HG03196 (cell line): ENCODE measurements at regions not wholly inside any gene's neighbourhood (a gene's known extent, or its start where the extent isn't known, plus 50 kb on each side); places are given as distances from the start of the nearest gene placed in this dataset.
"Not testable (repeated sequence)": the region's sequence is repeated elsewhere in the genome, so short reads cannot be mapped to it uniquely, and the experiment has no call there.

Experiments used
- ATAC-seq: cut with Tn5 transposase; IDR thresholded peaks from one replicate; pipeline ENCODE4 v1.9.1; 2021; ENCODE audit not compliant: unreplicated experiment

DNA sequence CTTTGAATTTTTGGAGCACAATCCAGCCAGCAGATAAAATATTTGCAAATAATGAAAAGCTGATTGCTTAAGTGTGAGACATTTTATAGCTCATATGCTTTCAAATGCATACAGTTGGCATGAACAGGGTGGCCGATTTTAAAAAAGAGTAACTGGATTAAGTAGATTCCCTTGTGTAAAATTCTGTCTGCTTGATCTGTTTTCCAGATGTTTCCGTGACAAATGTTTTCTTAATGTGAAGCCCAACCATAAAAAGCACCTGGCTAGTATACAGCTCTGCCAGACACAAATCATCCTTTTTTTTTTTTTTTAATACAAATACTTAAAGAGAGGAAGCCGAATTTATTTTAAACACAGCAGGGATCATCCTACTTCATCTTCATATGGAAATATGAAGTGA, 440.7 kb downstream of the CCER1 start:
- ATAC-seq, result no peak

DNA sequence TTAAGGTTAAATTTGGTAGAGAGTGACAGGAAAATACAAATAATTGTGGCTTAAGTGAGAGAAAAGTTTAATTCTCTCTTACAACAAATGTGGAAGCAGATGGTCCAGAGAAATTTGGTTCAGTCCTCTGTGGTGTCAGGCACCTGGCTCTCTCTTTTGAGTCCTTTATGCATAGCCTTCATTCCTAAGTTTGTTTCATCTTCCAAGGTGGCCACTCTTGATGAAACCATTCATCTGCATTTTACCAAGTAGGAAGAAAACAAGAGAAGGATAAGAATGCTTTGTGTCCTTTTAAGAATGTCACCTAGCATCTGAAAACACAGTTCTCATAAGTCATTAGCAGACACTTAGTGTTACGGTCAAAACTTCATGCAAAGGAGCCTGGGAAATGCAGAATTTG, 442.5 kb downstream of the CCER1 start:
- no peak for ATAC-seq

GRCh38 chr12:90510948-90511347, 444.0 kb downstream of the CCER1 start:
- no peak for ATAC-seq

GRCh38 chr12:90504806-90505205, 450.2 kb downstream of the CCER1 start:
- ATAC-seq, result no peak

DNA sequence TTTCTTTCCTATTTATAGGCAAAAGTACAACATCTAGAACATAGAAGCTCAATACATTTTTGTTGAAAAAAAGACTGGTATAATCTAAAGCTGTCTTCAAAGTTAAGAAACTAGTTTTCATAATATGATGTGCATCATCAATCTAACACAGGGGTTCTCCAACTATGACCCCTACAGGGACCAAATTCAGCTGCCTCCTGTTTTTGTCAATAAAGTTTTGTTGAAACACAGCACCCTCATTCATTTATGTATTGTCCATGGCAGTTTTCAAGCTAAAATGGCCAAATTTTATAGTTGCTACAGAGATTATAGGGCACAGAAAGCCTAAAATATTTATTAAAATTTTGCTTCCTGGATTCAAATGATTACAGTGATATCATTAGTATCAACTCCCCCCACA, 452.9 kb downstream of the CCER1 start:
- no peak for ATAC-seq

GRCh38 chr12:90501412-90501811, 453.6 kb downstream of the CCER1 start:
- no peak for ATAC-seq

- no peak for ATAC-seq
These were observed 455.2 kb downstream of the CCER1 start for GRCh38 chr12:90499795-90500194.

DNA sequence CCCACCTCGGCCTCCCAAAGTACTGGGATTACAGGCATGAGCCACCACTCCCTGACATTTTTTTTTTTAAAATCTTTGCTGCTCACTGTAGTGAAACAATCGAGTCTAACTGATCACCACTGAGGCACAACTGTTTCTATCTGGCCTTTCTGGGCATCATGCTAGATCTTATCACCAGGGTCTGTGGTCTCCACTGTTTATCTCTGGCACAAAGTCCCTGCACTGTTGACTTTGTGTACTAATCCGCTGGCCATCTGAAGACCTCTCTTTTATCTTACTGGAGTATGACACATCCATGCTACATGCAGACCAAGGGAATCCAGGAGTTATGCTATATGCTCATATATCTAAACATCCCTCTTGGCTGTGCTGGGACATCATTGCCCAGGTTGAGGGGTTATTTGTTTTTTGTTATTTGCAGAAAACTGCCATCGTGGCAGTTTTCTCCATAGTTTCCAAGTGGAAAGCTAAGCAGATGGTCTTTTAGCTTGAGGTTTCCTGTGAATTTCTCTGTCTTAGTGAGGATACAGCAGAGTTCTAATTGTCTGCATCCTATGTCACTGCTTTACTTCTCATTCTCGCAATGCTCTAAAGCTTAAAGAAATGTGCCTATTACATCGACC, 456.9 kb downstream of the CCER1 start:
- no peak for ATAC-seq

GRCh38 chr12:90490355-90490754, 464.6 kb downstream of the CCER1 start:
- ATAC-seq, result no peak

- no peak for ATAC-seq
These were observed 465.8 kb downstream of the CCER1 start for GRCh38 chr12:90489141-90489540.

GRCh38 chr12:90485560-90485959, 469.4 kb downstream of the CCER1 start:
- ATAC-seq, result no peak

DNA sequence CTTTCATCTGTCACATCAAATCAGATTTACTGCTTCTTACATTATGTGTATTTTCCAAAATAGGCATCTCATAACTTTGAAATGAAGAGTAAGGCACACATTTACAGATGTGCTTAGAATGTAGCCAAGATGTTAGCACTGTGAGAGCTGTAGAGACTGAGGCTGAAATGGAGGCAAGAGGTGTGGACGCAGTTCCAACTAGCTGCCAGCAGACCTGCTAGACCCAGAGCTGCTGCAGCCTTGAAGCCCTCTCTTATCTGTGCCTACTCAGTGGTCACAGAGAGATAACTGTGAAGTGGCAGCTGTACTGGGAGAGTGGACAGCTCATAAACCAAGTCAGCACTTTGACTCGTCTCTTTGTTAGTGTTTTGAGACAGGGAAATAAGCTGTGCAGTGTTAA, 470.9 kb downstream of the CCER1 start:
- ATAC-seq, result no peak

- no peak for ATAC-seq
These were observed 473.2 kb downstream of the CCER1 start for GRCh38 chr12:90481748-90482147.

- no peak for ATAC-seq
These were observed 475.7 kb downstream of the CCER1 start for GRCh38 chr12:90479237-90479636.

GRCh38 chr12:90473831-90474230, 481.1 kb downstream of the CCER1 start:
- no peak for ATAC-seq

DNA sequence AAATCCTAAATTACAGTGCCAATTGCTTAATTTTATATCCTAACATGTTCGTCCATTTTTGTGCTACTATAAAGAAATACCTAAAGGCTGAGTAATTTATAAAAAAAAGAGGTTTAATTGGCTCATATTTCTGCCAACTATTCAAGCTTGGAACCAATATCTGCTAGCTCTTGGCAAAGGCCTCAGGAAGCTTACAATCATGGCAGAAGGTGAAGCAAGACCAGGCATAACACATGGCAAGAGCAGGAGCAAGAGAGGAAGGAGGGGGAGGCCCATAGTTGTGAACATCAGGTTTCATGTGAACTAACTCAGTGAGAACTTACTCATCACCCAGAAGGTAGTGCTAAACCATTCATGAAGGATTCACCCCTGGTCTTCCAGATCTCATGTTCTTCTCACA, 494.3 kb downstream of the CCER1 start:
- no peak for ATAC-seq

DNA sequence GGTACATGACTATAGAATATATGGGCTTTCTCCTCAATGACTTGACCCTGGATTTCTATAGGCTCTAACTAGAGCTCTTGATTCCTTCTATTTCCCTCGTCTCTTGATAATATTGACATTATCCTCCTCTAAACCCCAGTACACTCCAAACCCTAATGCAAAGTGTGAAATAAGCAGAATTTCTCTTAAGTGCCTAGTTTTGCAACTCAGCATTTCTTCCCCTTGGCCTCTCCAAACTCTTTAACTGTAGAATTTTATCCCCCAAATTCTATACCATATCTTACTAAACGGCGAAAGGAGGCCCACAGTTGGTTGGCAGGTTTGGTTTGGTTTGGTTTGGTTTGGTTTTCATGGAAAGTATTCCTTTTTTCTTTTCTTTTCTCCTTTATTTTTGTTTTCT, 498.7 kb downstream of the CCER1 start:
- no peak for ATAC-seq

- no peak for ATAC-seq
These were observed 499.2 kb downstream of the CCER1 start for GRCh38 chr12:90455756-90456155.

DNA sequence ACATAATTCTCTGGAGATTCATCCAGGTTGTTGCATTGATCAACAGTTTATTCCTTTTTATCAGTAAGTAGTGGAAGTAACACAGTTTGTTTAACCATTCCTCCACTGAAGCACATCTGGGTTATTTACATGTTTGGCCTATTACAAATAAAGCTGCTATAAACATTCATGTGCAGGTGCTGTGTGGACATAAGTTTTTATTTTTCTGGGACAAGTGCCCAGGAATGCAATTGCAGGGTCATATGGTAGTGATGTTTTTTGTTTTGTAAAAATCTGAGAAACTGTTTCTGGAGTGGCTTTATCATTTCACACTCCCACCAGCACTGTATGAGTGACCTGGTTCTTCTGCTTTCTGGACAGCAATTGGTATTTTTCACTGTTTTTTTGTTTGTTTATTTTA, 505.4 kb downstream of the CCER1 start:
- no peak for ATAC-seq

DNA sequence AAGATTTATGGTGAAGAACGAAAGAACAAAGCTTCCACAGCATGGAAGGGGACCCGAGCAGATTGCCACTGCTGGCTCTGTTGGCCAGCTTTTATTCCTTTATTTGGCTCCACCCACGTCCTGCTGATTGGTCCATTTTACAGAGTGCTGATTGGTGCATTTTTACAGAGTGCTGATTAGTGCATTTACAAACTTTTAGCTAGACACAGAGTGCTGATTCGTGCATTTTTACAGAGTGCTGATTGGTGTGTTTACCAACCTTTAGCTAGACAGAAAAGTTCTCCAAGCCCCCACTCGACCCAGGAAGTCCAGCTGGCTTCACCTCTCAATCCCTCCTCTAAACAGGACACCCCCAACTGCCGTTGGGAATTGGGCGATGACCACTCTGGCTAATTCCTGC, 511.5 kb downstream of the CCER1 start:
- not testable (repeated sequence) for ATAC-seq

GRCh38 chr12:90441431-90441830, 513.5 kb downstream of the CCER1 start:
- ATAC-seq, result no peak

DNA sequence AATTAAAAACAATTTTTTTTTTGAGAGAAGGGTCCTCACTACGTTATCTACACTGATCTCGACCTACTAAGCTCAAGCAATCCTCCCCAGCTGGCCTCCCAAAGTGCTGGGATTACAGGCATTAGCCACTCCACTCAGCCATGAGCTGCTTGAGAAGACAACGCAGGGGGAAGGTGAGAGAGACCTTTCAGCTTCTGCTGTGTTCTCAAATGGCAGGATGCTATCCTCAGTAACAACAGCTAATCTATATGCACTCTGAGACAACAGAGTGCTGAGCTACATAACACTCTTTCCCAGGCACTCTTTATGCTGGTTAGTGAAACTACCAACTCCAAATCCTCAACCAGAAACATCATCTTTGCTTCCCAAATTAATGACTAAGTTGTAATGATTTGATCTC, 526.1 kb downstream of the CCER1 start:
- no peak for ATAC-seq

GRCh38 chr12:90428465-90428864, 526.5 kb downstream of the CCER1 start:
- ATAC-seq, result no peak

- ATAC-seq, result no peak
These were observed 531.0 kb downstream of the CCER1 start for GRCh38 chr12:90423965-90424364.
